ENCODE measurements at regions not wholly inside any gene's neighbourhood (a gene's known extent, or its start where the extent isn't known, plus 50 kb on each side); places are given as distances from the start of the nearest gene placed in this dataset.

DNA sequence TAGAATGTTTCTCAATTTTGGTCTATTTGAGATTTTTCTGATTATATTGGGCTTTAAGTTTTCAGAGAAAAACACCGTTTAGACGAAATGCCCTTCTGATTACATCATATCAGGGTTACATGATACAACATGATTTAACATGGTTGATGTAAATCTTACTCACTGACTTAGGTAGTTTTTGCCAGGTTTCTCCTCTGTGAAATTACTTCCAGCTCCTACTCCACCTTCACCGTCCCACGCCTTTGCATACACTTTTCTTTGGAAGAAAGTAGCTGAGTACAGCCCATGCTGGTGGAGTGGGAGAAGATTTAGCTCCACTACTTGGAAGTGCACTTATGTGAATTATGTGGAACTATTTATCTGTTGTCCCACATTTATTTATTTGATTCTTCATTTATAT, 433.2 kb upstream of the KLHL1 start:
- TF ChIP-seq ESRRG (CRISPR knock-in tag; IDR thresholded peaks at IDR 0.05) = no peak
- no peak for TF ChIP-seq ZNF565 (CRISPR knock-in tag; conservative IDR thresholded peaks at IDR 0.05; ENCODE audit: low read depth)

Measured in SK-N-SH treated with all-trans-retinoic acid at 6 μM for 48 hours (cell line).